Stimulated activated CD8-positive, alpha-beta memory T cell treated with anti-CD3 and anti-CD28 coated beads, Interleukin-15, amount 100 ng/mL, for 1 hour (primary cell): ENCODE measurements at regions not wholly inside any gene's neighbourhood (a gene's known extent, or its start where the extent isn't known, plus 50 kb on each side); places are given as distances from the start of the nearest gene placed in this dataset.
A peak's percentile ranks its signal among the peaks of the same experiment; 100 is the strongest.
"Not testable (repeated sequence)": the region's sequence is repeated elsewhere in the genome, so short reads cannot be mapped to it uniquely, and the experiment has no call there.

Experiments
- DNase-seq: peaks from one replicate; pipeline ENCODE4 v3.0.0-alpha.2; 2020; ENCODE audit warnings: low read depth

- no peak for DNase-seq
These were observed 74.1 kb upstream of the CHD2 start for GRCh38 chr15:92825985-92826384.

- not testable (repeated sequence) for DNase-seq
These were observed 72.1 kb upstream of the CHD2 start for GRCh38 chr15:92827991-92828390.

GRCh38 chr15:92829875-92830274 is 70.2 kb upstream of the CHD2 start:
- no peak for DNase-seq

GRCh38 chr15:92831336-92831654 is 68.8 kb upstream of the CHD2 start:
- no peak for DNase-seq

GRCh38 chr15:92831655-92832328 is 68.3 kb upstream of the CHD2 start:
- DNase-seq: peak; percentile 69

- DNase-seq: no peak
These were observed 67.1 kb upstream of the CHD2 start for GRCh38 chr15:92833106-92833433.

GRCh38 chr15:92833493-92834271 is 66.4 kb upstream of the CHD2 start:
- DNase-seq: no peak

GRCh38 chr15:92839696-92840095 is 60.4 kb upstream of the CHD2 start:
- DNase-seq: no peak

GRCh38 chr15:92840149-92840548 is 60.0 kb upstream of the CHD2 start:
- DNase-seq: no peak

GRCh38 chr15:92843326-92843725 is 56.8 kb upstream of the CHD2 start:
- no peak for DNase-seq

- DNase-seq: no peak
These were observed 56.3 kb upstream of the CHD2 start for GRCh38 chr15:92843814-92844213.

- no peak for DNase-seq
These were observed 55.0 kb upstream of the CHD2 start for GRCh38 chr15:92845126-92845508.

- DNase-seq: no peak
These were observed 53.4 kb upstream of the CHD2 start for GRCh38 chr15:92846741-92847140.

- no peak for DNase-seq
These were observed 52.3 kb upstream of the CHD2 start for GRCh38 chr15:92847841-92848240.

GRCh38 chr15:92848464-92848851 is 51.7 kb upstream of the CHD2 start:
- DNase-seq: no peak

GRCh38 chr15:92848852-92849598 is 51.1 kb upstream of the CHD2 start:
- DNase-seq: no peak

GRCh38 chr15:92850218-92850617 is 49.9 kb upstream of the CHD2 start:
- DNase-seq: not testable (repeated sequence)
